K562 (cell line): ENCODE measurements at regions not wholly inside any gene's neighbourhood (a gene's known extent, or its start where the extent isn't known, plus 50 kb on each side); places are given as distances from the start of the nearest gene placed in this dataset.

Source experiments
- ATAC-seq: fragments of 200-7000 bp; cut with Tn5 transposase; 3 replicates; pipeline ENCODE4 v1.9.1; 2020; ENCODE audit warnings: moderate library complexity
- BruUV-seq: library from RNA; stranded (reverse); fragments of 400-500 nt; replicated peaks from 2 replicates; lab custom pipeline; 2021; lab: Mats Ljungman, UMichigan
- CTCF ChIA-PET: fragments of 300-600 bp; formaldehyde crosslinking; extraction: SDS; loops from one replicate; lab custom pipeline; 2021; ENCODE audit warnings: low intra/inter-chr PET ratio; lab: Yijun Ruan, JAX
- POLR2A ChIA-PET: fragments of 300-600, 350-650 bp; sonication (Branson Sonifier 250); formaldehyde crosslinking; extraction: SDS; loops from one replicate; lab custom pipeline; 2021; ENCODE audit warnings: antibody characterized with exemption, inconsistent platforms; lab: Yijun Ruan, JAX
- DNase-seq, 4 experiments: peaks; one replicate each; pipeline versions ENCODE4 v3.0.0 to v3.0.0-alpha.2; 2011 to 2018; ENCODE audit warnings: low spot score in 3 of 4, mixed read lengths in 3 of 4; ENCODE audit errors: extremely low read depth in 1 of 4
- FAIRE-seq: peaks from 2 replicates; lab custom pipeline; 2011; peaks lifted over from hg19 to GRCh38; lab: Jason Lieb, UNC
- H2AFZ ChIP-seq: 2 replicates; pipeline ENCODE4 v1.6.0; 2011; ENCODE audit warnings: low read depth, low read length, control low read depth, inconsistent platforms
- H3K27ac ChIP-seq: fragments of 200-600 bp; 3 replicates; pipeline ENCODE4 v1.8.0; 2011; ENCODE audit warnings: low read depth, mild to moderate bottlenecking, control low read depth, inconsistent platforms, low read length, moderate library complexity, mixed read lengths; ENCODE audit errors: extremely low read depth
- H3K27me3 ChIP-seq, 2 experiments: fragments of 300-600 bp in 1 of 2; 2 replicates in 1 of 2; 3 replicates in 1 of 2; pipeline versions ENCODE4 v1.6.0 to v1.8.0; 2011; ENCODE audit warnings: inconsistent platforms in 2 of 2, low read length in 2 of 2, mild to moderate bottlenecking in 1 of 2, mixed read lengths in 1 of 2, moderate library complexity in 1 of 2; ENCODE audit not compliant: control insufficient read depth in 2 of 2, insufficient read depth in 2 of 2
- H3K36me3 ChIP-seq: fragments of 300-600 bp; 3 replicates; pipeline ENCODE4 v1.8.0; 2011; ENCODE audit warnings: mild to moderate bottlenecking, low read length, inconsistent platforms; ENCODE audit not compliant: control insufficient read depth, insufficient read depth
- H3K4me1 ChIP-seq, 2 experiments: fragments of 200-600 bp in 1 of 2; replicated peaks in 1 of 2; 2 replicates in 1 of 2; 3 replicates in 1 of 2; pipeline versions ENCODE4 v1.5.1 to v1.8.0; 2011; ENCODE audit warnings: inconsistent platforms in 2 of 2, low read length in 2 of 2, mild to moderate bottlenecking in 1 of 2, mixed read lengths in 1 of 2, moderate library complexity in 1 of 2; ENCODE audit not compliant: control insufficient read depth in 2 of 2, insufficient read depth in 2 of 2
- H3K4me2 ChIP-seq: 2 replicates; pipeline ENCODE4 v1.6.1; 2011; ENCODE audit warnings: low read length, control low read depth, inconsistent platforms, mixed read lengths; ENCODE audit not compliant: insufficient read depth
- H3K4me3 ChIP-seq: fragments of 200-600 bp; sonication (generic), shearing (Covaris generic); 2 replicates; pipeline ENCODE4 v1.5.1; 2016; ENCODE audit warnings: control low read depth, inconsistent platforms
- H3K79me2 ChIP-seq: fragments of 200-600 bp; 3 replicates; pipeline ENCODE4 v1.8.0; 2011; ENCODE audit warnings: low read length, inconsistent platforms; ENCODE audit not compliant: control insufficient read depth, insufficient read depth
- H3K9ac ChIP-seq, 2 experiments: 2 replicates each; pipeline versions ENCODE4 v1.6.0 to v1.6.1; 2011; ENCODE audit warnings: low read depth in 2 of 2, low read length in 2 of 2, control low read depth in 1 of 2, inconsistent platforms in 1 of 2, mild to moderate bottlenecking in 1 of 2, mixed read lengths in 1 of 2; ENCODE audit not compliant: insufficient read depth in 1 of 2
- H3K9me1 ChIP-seq: one replicate; pipeline ENCODE4 v1.6.0; 2011; ENCODE audit warnings: inconsistent platforms, mild to moderate bottlenecking, low read length, moderate library complexity; ENCODE audit not compliant: control insufficient read depth, insufficient read depth
- H3K9me3 ChIP-seq: replicated peaks from 2 replicates; pipeline ENCODE4 v1.5.1; 2011; ENCODE audit warnings: low read depth, low read length, inconsistent platforms; ENCODE audit not compliant: control insufficient read depth, insufficient read depth
- H4K20me1 ChIP-seq: replicated peaks from 2 replicates; pipeline ENCODE4 v1.6.1; 2011; ENCODE audit warnings: low read length, inconsistent platforms, mixed read lengths; ENCODE audit not compliant: control insufficient read depth, insufficient read depth
- CBFA2T2 ChIP-seq: fragments of 450-650 bp; conservative IDR thresholded peaks from 2 replicates; pipeline ENCODE4 v1.6.1; 2017; ENCODE audit warnings: mild to moderate bottlenecking
- ETS1 ChIP-seq: conservative IDR thresholded peaks from 2 replicates; pipeline ENCODE4 v1.6.1; 2011; ENCODE audit warnings: low read depth, mild to moderate bottlenecking, low read length; ENCODE audit not compliant: control insufficient read depth
- HDAC8 ChIP-seq: fragments of 450-650 bp; IDR thresholded peaks from 2 replicates; pipeline ENCODE4 v1.6.1; 2016; ENCODE audit warnings: mild to moderate bottlenecking, missing genetic modification characterization, moderate library complexity, missing compliant biosample characterization
- LEF1 ChIP-seq: fragments of 450-650 bp; IDR thresholded peaks from 2 replicates; pipeline ENCODE4 v1.6.1; 2016; ENCODE audit warnings: mild to moderate bottlenecking
- MEF2A ChIP-seq: IDR thresholded peaks from 2 replicates; pipeline ENCODE4 v1.6.1; 2011; ENCODE audit warnings: low read depth, mild to moderate bottlenecking, low read length, moderate library complexity; ENCODE audit not compliant: control insufficient read depth
- NFRKB ChIP-seq: fragments of 450-650 bp; IDR thresholded peaks from 2 replicates; pipeline ENCODE4 v1.6.1; 2016; ENCODE audit warnings: low read depth
- POLR3A ChIP-seq: IDR thresholded peaks from 2 replicates; pipeline ENCODE4 v1.6.1; 2011; ENCODE audit warnings: borderline replicate concordance, mild to moderate bottlenecking, moderate library complexity; ENCODE audit not compliant: insufficient read length, insufficient read depth; ENCODE audit errors: extremely low read depth
- ZNF175 ChIP-seq: fragments of 200-800 bp; sonication (Bioruptor generic); IDR thresholded peaks from 2 replicates; pipeline ENCODE4 v1.6.1; 2016; ENCODE audit warnings: low read depth, mild to moderate bottlenecking, missing genetic modification characterization, missing compliant biosample characterization
- in situ Hi-C: fragments of 300-500 bp; cut with MboI; formaldehyde crosslinking; loops from 4 replicates; pipeline ENCODE4 v1.15.0; 2018; ENCODE audit warnings: inconsistent platforms, mixed read lengths
- intact Hi-C: fragments of 100-400 bp; cut with micrococcal nuclease; formaldehyde crosslinking; loops from 2 replicates; pipeline ENCODE4 v1.14.2; 2022
- TF ChIP-seq, protein P1 (sequence below): sonication (generic); formaldehyde crosslinking; IDR thresholded peaks from 2 replicates; pipeline ENCODE4 v1.8.1; 2023; ENCODE audit warnings: missing genetic modification reagents, mild to moderate bottlenecking, borderline replicate concordance
- TF ChIP-seq, protein P2 (sequence below): fragments of 250-450 bp; sonication (Bioruptor Pico); IDR thresholded peaks from 2 replicates; pipeline ENCODE4 v1.4.0; 2020; ENCODE audit warnings: mild to moderate bottlenecking
- TF ChIP-seq, protein P3 (sequence below): sonication (generic); formaldehyde crosslinking; IDR thresholded peaks from 2 replicates; pipeline ENCODE4 v1.8.1; 2023; ENCODE audit warnings: mild to moderate bottlenecking, missing genetic modification reagents
- TF ChIP-seq, protein P4 (sequence below): fragments of 450-650 bp; IDR thresholded peaks from 2 replicates; pipeline ENCODE4 v1.6.1; 2016; ENCODE audit warnings: low read depth, mild to moderate bottlenecking, moderate library complexity

- DNase-seq = no peak
- intact Hi-C loops = no loop called here
- in situ Hi-C loops = no loop called here
- ChIA-PET POLR2A (no interaction called here), CTCF (no interaction called here)
- no peak for FAIRE-seq
- Histone ChIP-seq H3K4me1 (no peaks in the 10 kb centered on the region), H3K9ac (no peak overlapping the region), H3K9me1 (no peaks in the 10 kb centered on the region), H3K4me2 (no peak overlapping the region), H2AFZ (no peak overlapping the region), H3K79me2 (no peaks in the 10 kb centered on the region), H3K9me3 (no peaks in the 10 kb centered on the region), H3K36me3 (no peaks in the 10 kb centered on the region), H4K20me1 (no peaks in the 10 kb centered on the region), H3K27me3 (no peaks in the 10 kb centered on the region), H3K4me3 (no peak overlapping the region), H3K27ac (no peak overlapping the region)
- BruUV-seq = no TSS peak
- no peak for ATAC-seq
- TF ChIP-seq ETS1 (no peak), ZNF175 (CRISPR knock-in tag) (no peak), POLR3A (no peak), CBFA2T2 (no peak), MEF2A (no peak), LEF1 (no peak), HDAC8 (tag) (no peak), NFRKB (no peak)
- TF ChIP-seq, protein P1, sequence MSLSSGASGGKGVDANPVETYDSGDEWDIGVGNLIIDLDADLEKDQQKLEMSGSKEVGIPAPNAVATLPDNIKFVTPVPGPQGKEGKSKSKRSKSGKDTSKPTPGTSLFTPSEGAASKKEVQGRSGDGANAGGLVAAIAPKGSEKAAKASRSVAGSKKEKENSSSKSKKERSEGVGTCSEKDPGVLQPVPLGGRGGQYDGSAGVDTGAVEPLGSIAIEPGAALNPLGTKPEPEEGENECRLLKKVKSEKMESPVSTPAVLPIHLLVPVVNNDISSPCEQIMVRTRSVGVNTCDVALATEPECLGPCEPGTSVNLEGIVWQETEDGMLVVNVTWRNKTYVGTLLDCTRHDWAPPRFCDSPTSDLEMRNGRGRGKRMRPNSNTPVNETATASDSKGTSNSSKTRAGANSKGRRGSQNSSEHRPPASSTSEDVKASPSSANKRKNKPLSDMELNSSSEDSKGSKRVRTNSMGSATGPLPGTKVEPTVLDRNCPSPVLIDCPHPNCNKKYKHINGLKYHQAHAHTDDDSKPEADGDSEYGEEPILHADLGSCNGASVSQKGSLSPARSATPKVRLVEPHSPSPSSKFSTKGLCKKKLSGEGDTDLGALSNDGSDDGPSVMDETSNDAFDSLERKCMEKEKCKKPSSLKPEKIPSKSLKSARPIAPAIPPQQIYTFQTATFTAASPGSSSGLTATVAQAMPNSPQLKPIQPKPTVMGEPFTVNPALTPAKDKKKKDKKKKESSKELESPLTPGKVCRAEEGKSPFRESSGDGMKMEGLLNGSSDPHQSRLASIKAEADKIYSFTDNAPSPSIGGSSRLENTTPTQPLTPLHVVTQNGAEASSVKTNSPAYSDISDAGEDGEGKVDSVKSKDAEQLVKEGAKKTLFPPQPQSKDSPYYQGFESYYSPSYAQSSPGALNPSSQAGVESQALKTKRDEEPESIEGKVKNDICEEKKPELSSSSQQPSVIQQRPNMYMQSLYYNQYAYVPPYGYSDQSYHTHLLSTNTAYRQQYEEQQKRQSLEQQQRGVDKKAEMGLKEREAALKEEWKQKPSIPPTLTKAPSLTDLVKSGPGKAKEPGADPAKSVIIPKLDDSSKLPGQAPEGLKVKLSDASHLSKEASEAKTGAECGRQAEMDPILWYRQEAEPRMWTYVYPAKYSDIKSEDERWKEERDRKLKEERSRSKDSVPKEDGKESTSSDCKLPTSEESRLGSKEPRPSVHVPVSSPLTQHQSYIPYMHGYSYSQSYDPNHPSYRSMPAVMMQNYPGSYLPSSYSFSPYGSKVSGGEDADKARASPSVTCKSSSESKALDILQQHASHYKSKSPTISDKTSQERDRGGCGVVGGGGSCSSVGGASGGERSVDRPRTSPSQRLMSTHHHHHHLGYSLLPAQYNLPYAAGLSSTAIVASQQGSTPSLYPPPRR (CRISPR knock-in tag) = no peak
- TF ChIP-seq, protein P2, sequence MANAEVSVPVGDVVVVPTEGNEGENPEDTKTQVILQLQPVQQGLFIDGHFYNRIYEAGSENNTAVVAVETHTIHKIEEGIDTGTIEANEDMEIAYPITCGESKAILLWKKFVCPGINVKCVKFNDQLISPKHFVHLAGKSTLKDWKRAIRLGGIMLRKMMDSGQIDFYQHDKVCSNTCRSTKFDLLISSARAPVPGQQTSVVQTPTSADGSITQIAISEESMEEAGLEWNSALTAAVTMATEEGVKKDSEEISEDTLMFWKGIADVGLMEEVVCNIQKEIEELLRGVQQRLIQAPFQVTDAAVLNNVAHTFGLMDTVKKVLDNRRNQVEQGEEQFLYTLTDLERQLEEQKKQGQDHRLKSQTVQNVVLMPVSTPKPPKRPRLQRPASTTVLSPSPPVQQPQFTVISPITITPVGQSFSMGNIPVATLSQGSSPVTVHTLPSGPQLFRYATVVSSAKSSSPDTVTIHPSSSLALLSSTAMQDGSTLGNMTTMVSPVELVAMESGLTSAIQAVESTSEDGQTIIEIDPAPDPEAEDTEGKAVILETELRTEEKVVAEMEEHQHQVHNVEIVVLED (CRISPR knock-in tag) = no peak
- TF ChIP-seq, protein P3, sequence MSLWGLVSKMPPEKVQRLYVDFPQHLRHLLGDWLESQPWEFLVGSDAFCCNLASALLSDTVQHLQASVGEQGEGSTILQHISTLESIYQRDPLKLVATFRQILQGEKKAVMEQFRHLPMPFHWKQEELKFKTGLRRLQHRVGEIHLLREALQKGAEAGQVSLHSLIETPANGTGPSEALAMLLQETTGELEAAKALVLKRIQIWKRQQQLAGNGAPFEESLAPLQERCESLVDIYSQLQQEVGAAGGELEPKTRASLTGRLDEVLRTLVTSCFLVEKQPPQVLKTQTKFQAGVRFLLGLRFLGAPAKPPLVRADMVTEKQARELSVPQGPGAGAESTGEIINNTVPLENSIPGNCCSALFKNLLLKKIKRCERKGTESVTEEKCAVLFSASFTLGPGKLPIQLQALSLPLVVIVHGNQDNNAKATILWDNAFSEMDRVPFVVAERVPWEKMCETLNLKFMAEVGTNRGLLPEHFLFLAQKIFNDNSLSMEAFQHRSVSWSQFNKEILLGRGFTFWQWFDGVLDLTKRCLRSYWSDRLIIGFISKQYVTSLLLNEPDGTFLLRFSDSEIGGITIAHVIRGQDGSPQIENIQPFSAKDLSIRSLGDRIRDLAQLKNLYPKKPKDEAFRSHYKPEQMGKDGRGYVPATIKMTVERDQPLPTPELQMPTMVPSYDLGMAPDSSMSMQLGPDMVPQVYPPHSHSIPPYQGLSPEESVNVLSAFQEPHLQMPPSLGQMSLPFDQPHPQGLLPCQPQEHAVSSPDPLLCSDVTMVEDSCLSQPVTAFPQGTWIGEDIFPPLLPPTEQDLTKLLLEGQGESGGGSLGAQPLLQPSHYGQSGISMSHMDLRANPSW (CRISPR knock-in tag) = no peak
- TF ChIP-seq, protein P4, sequence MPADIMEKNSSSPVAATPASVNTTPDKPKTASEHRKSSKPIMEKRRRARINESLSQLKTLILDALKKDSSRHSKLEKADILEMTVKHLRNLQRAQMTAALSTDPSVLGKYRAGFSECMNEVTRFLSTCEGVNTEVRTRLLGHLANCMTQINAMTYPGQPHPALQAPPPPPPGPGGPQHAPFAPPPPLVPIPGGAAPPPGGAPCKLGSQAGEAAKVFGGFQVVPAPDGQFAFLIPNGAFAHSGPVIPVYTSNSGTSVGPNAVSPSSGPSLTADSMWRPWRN = no peak
These were observed 358.0 kb downstream of the ATP23 start for GRCh38 chr12:58299371-58299770.
